ENCODE measurements at regions not wholly inside any gene's neighbourhood (a gene's known extent, or its start where the extent isn't known, plus 50 kb on each side); places are given as distances from the start of the nearest gene placed in this dataset.

DNA sequence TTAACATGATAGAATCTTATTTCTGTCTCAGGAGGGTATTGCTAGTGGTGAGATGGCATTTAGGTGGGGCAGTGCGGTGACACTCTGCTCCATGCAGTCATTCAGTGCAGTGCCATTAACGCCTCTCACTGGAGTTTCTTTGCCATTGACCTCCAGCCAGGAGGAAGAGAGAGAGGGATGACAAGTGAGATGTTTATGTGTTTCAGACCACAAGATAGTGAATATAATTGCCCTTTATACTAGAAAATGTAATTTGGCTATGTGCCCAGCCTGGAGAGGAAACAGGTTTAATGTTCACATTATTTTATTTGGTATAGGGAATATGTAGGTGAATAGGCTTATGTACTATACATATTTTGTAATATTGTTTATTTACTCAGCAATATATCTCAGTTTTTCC is 84.5 kb downstream of the ZIC1 start:
- TF ChIP-seq FOXM1 (IDR thresholded peaks at IDR 0.05; ENCODE audit: borderline replicate concordance) (no peak), ZNF384 (IDR thresholded peaks at IDR 0.05) (no peak), ARNT (IDR thresholded peaks at IDR 0.05) (no peak), BHLHE40 (IDR thresholded peaks at IDR 0.05; ENCODE audit: borderline replicate concordance) (no peak), SP1 (IDR thresholded peaks at IDR 0.05) (no peak), NFRKB (IDR thresholded peaks at IDR 0.05) (no peak), FOXA1 (IDR thresholded peaks at IDR 0.05) (no peak), CTBP1 (IDR thresholded peaks at IDR 0.05; ENCODE audit: borderline replicate concordance) (no peak), ELF4 (IDR thresholded peaks at IDR 0.05) (no peak), HDGF (IDR thresholded peaks at IDR 0.05; ENCODE audit: borderline replicate concordance) (no peak)
- TF ChIP-seq, protein P1, sequence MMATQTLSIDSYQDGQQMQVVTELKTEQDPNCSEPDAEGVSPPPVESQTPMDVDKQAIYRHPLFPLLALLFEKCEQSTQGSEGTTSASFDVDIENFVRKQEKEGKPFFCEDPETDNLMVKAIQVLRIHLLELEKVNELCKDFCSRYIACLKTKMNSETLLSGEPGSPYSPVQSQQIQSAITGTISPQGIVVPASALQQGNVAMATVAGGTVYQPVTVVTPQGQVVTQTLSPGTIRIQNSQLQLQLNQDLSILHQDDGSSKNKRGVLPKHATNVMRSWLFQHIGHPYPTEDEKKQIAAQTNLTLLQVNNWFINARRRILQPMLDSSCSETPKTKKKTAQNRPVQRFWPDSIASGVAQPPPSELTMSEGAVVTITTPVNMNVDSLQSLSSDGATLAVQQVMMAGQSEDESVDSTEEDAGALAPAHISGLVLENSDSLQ (IDR thresholded peaks at IDR 0.05): no peak

Measured in HEK293T (cell line).